Stimulated activated naive CD4-positive, alpha-beta T cell (primary cell): ENCODE measurements at regions not wholly inside any gene's neighbourhood (a gene's known extent, or its start where the extent isn't known, plus 50 kb on each side); places are given as distances from the start of the nearest gene placed in this dataset.

Experiments used
- DNase-seq, 6 experiments: peaks; one replicate each; lab custom pipeline; 2025; lab: John Stamatoyannopoulos, UW

GRCh38 chr22:48098243-48098920 is 1335.9 kb downstream of the TBC1D22A start:
- peak in 1 of 6 experiments; percentile 22 for DNase-seq

DNA sequence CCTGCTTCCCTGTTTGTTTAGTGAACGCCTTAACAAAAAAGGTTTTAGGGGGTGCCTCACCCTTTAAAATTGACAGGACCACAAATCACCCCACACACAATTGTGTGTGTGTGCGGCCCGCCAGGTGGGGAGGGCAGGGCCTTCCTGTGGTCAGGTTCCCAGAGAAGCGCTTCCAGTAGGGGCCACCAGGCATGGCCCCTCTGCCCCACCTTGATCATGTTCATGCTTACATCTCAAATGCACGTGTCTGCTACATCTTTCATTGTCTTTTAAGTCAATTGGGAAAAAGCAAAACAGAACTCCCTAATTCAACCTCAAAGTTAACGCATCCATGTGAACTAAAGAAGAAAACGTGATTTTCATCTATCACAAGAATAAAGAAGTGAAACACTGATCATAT is 1335.3 kb downstream of the TBC1D22A start:
- no peak for DNase-seq

DNA sequence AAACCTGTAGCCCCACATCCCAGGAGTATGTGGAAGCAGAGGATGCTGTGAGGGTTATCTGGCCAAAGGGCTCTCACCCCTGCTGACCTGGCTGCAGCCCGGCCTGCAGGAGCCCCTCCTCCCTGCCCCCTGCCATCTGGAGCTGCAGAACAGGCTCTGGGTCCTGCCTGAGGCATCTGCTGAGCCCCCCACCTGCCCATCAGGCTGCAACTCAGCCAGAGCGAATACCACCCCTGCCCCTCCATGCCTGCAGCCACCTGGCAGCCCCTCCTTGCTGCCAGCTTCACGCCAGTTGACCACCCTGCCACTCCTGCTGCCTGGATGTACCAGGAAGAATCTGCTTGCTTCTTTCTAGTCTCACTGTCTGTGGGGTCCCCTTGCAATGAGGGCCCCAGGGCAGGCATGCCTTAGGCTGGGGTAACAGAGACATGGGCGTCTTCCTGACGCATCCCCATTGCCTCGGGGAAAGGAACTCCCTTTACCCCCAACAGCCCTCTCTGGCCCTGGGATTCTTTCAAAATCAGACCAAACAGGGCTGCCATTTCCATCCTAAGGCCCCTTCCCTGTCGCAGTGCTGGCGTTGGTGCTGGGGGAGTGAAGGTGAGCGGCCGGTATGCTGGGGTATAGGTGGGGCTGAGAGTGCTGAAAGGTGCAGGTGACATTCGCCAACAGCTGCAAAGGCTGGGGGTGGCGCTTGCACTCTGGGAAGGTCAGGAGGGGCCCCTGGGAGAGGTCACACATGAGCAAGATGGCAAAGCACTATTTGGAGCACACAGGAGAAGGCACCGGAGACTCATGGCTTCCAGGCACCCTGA is 1334.6 kb downstream of the TBC1D22A start:
- DNase-seq, result no peak

DNA sequence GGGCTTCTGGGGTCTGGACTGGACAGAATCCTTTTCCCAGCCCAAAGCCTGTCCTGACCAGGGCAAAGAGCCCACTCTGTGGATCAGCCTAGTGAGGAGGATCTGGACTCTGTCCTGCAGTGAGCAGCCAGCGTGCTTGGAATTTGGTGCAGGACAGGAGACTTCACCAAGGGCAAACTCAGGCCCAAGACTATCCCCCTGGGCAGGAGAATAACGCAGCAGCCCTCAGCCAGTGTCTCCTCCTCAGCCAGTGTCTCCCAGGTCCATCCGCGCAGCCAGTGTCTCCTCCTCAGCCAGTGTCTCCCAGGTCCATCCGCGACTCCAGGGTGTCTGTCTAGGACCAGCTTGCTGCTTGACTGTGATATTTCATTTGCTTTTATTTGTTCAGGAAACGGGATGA is 1334.0 kb downstream of the TBC1D22A start:
- DNase-seq, result no peak

DNA sequence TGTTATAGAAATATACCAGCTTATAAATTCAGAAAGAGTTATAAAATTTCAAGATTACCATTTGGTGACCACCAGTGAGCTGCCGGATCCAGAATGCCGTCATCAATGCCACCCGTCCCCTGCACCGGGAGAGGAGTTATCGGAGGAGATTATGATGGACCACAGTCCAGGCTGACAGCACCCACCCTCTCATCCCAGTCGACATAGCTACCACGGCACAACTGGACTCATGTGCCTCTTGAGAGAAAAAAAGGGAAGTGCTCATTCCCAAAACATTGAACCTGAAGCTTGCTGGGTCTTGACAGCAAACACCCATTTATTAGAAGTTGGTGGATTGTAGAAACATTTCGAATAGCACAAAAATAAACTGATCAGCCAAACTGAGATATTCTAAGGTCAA is 1331.5 kb downstream of the TBC1D22A start:
- no peak for DNase-seq

DNA sequence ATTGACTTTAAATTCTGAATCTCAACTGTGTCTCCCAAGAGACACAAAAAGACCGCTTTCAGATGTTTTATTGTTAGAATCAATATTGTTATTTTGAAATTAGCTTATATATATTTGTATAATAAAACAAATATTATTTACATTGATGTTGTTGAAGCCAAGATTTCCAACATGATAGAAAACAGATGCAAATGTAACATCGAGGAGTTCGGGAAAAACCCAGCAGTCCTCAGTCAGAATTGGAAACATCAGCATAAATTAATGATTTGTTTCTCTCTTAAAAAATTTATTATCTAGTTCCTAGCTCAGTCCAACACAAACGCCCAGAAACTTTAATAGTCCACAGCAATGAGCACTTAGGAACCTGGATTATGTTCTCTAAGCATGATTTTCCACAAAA is 1330.4 kb downstream of the TBC1D22A start:
- DNase-seq, result no peak

DNA sequence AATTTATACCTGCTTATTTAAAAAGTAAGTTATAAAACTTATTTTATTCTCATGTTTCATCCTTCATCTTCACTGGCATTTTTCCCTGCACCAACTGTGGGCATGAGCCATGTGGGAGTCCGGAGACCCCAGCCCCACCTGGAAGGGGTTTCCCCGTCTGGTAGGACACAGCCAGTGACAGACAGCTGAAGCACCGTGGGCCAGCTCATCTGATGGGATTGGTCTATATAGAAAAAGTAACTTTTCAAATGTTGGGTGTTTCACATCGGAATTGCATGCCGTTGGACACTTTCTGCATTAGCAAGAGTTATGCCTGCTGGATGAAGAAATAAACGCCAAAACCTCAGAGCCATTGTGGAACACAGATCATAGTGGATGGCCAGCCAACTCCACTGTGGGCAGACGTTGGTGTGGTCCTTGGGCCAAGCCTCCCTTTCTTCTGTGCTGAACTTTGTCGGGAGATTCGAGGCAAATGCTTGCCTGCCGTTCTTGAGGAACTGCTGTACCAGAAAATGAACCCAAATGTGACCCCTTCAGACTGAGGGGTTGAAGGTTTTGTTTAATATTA is 1329.3 kb downstream of the TBC1D22A start:
- DNase-seq, result no peak

DNA sequence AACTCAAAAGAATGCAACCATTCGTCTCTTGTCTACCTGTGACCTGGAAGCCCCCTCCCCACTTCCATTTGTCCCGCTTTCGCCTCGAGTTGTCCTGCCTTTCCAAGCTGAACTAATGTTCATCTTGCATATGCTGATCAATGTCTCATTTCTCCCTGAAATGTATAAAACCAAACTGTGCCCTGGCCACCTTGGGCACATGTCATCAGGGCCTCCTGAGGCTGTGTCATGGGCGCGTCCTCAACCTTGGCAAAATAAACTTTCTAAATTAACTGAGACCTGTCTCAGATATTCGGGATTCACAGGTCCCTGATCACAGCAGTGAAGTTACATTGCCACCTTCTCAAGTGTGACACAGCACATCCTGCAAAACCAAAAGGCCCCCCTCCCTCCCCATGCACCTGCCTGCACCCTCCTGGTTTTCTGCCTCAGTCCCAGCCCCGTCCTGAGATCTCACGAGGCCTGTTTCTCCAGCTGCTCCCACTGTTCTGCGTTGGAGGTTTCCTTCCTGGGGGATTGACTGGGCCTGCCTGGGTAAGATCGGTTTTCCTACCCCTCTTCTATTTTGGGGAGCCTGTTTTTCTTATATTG is 1328.7 kb downstream of the TBC1D22A start:
- no peak for DNase-seq

DNA sequence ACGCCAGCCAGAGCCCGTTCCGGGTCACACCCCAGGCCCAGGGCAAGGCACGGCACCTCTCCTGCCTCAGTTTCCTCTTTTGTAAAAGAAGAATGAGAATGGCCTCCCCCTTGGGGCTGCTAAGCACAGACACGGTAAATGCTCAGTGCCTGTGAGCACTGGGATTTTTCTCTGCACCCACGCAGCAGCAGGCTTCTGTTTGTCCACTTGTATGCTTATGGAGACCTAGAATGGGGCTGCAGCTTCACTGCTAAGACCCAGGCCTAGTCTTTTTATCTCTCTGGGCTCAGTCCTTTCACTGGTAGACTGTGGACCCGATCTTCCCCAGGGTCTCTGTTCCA is 1327.9 kb downstream of the TBC1D22A start:
- no peak for DNase-seq

DNA sequence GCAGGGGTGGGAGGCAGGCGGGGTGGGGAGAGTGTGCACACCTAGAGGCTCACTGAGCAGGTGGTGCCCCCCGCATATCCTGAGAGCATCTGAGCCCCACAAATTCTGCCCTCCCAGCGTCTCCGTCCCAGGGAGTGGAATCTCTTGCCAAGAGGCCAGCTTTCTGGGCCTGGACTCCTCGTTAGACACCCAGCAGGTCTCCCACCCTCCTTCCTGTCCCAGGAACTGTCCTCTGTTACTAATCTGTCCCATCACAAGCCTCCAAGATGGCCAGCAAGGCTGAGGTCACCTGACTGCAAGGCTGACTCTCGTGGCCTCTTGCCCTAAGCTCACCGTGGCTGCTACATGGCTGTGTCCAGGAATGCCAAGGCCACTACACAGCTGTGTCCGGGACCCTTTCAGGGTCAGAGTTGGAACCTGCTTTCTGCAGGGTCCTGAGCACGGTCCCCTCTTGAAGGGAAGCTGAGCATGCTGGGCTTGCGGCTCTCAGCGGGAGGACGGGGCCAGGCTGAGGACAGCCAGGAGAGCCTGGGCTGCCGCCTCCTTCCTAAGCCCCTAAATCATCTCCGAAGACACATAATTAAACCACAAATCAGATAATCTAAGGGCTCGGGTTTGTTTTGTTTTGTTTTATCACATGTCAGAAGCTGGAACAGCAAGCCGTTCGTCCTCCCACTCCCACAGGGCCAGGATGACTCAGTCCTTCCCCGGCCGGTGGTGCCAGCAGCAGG is 1327.3 kb downstream of the TBC1D22A start:
- no peak for DNase-seq

GRCh38 chr22:48088926-48089536 is 1326.6 kb downstream of the TBC1D22A start:
- DNase-seq, result no peak

GRCh38 chr22:48088251-48088650 is 1325.8 kb downstream of the TBC1D22A start:
- no peak for DNase-seq

DNA sequence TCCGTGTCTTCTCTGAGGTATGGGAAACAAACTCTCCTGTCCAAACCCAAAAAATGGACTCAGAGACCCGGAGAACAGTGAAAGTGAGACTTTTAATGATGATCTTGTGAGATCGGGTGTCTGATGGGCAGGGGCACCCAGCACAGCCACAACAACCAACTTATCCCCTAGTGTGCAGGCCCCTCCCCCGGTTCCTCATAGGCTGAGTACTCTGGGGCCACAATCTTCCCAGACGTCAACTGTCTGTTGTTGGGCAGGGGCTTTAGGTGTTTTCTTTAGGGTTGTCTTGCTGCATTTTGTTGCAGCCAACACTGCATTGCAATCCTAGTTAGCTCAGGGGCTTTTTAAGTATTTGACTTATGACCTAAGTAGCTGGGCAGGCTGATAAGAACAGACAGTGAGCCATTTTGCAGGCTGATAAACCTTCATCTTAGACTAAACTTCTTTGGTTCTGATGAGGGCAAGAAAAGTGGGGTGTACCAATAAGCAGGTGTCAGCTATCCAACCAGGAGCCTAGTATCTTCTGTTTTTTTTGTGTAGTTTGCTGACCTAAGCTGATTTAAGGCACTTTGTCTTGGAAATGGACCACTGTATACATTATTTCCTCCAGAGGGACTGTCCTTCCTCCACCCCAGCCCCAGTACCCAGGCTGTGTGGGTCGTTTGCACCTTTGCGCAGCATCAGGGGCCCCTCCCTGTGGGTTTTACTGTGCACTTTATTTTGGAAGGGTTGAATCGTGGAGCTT is 1323.6 kb downstream of the TBC1D22A start:
- no peak for DNase-seq

GRCh38 chr22:48084729-48085050 is 1322.2 kb downstream of the TBC1D22A start:
- DNase-seq, result no peak

DNA sequence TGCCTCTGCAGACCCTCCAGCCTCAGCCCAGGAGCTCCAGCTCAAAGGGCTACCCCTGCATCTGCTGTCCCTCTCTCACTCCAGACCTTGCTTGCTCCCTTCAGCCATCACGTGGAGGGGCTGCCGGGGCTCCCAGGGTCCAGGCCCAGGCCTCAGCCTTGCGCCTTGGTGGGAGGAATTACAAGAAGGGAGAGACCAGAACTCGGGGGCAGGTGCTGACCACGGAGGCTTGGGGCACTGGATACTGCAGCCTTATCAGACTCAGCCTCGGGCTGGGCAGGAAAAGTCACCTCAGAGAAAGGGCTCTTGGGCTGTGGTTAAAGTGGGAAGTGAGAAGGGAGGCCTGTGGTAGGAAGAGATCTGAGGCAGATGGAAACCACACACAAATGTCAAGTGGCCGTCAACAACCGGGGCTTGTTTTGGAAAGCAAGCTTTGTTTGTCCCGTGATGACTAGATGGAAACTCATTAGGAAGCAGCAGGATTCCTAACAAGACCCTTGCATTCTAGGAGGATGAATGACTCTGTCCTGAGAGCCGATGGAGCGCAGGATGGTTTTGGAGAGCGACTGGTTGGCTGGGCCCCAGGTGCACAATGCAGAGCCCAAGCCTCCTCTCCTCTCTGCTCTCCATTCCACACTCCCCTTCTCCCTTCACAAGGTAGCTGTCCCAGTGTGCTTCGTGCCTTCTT is 1321.7 kb downstream of the TBC1D22A start:
- DNase-seq, result no peak

- no peak for DNase-seq
These were observed 1321.1 kb downstream of the TBC1D22A start for GRCh38 chr22:48083502-48083901.

- DNase-seq, result no peak
These were observed 1319.8 kb downstream of the TBC1D22A start for GRCh38 chr22:48082284-48082683.

GRCh38 chr22:48081281-48081680 is 1318.8 kb downstream of the TBC1D22A start:
- no peak for DNase-seq

DNA sequence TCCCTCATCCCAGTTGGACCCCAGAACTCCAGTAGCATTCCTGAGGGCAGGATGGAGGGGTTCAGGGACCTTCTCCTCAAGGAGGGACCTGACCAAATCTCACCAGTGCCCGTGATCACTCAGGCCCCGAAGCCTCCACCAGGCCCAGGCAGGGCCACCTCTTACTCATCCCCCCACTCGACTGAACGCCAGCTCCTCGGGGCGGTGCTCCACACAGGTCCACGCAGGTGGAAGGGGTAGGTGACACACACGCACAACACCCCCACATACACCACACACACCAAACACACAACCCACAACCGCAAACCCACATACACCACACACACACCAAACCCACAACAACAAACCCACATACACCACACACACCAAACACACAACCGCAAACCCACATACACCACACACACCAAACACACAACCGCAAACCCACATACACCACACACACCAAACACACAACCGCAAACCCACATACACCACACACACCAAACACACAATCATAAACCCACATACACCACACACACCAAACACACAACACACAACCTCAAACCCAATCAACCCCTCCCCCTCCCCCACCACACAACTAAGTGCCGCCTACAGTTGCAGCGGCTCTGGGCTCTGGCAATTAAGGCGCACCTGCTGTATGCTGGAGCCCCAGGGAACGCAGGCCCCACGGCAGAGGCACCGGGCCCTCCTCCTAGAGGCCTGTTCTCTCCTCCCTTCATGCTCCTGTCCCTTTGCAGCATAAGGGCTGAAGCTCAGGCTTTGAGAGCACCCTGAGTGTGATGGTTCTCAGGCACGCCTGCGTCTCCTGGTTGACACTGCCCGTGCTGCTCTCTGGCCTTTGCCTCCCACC is 1318.1 kb downstream of the TBC1D22A start:
- no peak for DNase-seq
